HFFc6 (cell line): ENCODE measurements at regions not wholly inside any gene's neighbourhood (a gene's known extent, or its start where the extent isn't known, plus 50 kb on each side); places are given as distances from the start of the nearest gene placed in this dataset.

Experiments used
- DNase-seq: peaks from one replicate; pipeline ENCODE4 v3.0.0-alpha.2; 2018
- H3K27ac Mint-ChIP-seq: 2 replicates; pipeline ENCODE4 v1.8.0; 2020; ENCODE audit warnings: mild to moderate bottlenecking, mixed read lengths
- H3K27me3 Mint-ChIP-seq: 2 replicates; pipeline ENCODE4 v1.8.0; 2021; ENCODE audit warnings: mild to moderate bottlenecking, moderate library complexity, mixed read lengths; ENCODE audit not compliant: insufficient read depth
- H3K36me3 Mint-ChIP-seq: 2 replicates; pipeline ENCODE4 v1.8.0; 2021; ENCODE audit warnings: low read depth, mixed read lengths
- H3K4me1 Mint-ChIP-seq: 2 replicates; pipeline ENCODE4 v1.8.0; 2020; ENCODE audit warnings: low read depth, mixed read lengths
- H3K4me3 Mint-ChIP-seq: 2 replicates; pipeline ENCODE4 v1.8.0; 2020; ENCODE audit warnings: mild to moderate bottlenecking, moderate library complexity, mixed read lengths
- H3K9me3 Mint-ChIP-seq: 2 replicates; pipeline ENCODE4 v1.8.0; 2020; ENCODE audit warnings: mild to moderate bottlenecking, mixed read lengths
- TF ChIP-seq, protein P1 (sequence below): fragments of 200-600 bp; sonication (generic); IDR thresholded peaks from 2 replicates; pipeline ENCODE4 v1.5.0; 2021; ENCODE audit warnings: antibody characterized with exemption, mild to moderate bottlenecking

DNA sequence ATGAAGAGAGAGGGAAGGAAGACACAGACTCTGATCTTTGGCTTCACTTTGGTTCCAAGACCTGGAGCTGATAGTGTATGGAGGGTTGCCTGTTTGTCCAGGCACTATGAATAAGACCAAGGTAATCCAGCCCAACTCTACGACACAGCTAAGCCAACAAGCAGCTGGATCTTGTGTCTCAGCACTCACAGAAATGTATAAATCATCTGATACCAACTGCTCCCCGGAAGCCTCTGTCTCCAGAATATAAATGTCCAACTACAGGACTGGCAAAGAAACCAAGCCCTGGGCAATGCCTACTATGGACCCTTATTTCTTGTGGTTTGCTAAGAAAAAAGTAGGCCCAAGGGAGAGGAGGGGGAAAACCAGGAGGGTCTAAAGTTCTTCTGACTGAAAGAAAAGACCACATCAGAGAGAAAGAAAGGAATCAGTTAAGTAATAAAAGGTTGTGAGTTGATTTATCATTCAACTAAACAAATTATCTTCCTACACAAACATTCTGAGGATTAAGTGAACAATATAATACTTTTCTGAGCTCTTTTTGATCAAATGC, 204.0 kb downstream of the DAD1 start:
- no peaks in the 10 kb centered on the region for H3K36me3 Mint-ChIP-seq
- H3K9me3 Mint-ChIP-seq = no peaks in the 10 kb centered on the region
- H3K4me3 Mint-ChIP-seq = no peak overlapping the region
- no peak overlapping the region for H3K27ac Mint-ChIP-seq
- DNase-seq = no peak
- H3K27me3 Mint-ChIP-seq = peaks cover 52% of the 10 kb centered on the region
- TF ChIP-seq, protein P1, sequence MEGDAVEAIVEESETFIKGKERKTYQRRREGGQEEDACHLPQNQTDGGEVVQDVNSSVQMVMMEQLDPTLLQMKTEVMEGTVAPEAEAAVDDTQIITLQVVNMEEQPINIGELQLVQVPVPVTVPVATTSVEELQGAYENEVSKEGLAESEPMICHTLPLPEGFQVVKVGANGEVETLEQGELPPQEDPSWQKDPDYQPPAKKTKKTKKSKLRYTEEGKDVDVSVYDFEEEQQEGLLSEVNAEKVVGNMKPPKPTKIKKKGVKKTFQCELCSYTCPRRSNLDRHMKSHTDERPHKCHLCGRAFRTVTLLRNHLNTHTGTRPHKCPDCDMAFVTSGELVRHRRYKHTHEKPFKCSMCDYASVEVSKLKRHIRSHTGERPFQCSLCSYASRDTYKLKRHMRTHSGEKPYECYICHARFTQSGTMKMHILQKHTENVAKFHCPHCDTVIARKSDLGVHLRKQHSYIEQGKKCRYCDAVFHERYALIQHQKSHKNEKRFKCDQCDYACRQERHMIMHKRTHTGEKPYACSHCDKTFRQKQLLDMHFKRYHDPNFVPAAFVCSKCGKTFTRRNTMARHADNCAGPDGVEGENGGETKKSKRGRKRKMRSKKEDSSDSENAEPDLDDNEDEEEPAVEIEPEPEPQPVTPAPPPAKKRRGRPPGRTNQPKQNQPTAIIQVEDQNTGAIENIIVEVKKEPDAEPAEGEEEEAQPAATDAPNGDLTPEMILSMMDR = no peak
- peaks cover 32% of the 10 kb centered on the region for H3K4me1 Mint-ChIP-seq

DNA sequence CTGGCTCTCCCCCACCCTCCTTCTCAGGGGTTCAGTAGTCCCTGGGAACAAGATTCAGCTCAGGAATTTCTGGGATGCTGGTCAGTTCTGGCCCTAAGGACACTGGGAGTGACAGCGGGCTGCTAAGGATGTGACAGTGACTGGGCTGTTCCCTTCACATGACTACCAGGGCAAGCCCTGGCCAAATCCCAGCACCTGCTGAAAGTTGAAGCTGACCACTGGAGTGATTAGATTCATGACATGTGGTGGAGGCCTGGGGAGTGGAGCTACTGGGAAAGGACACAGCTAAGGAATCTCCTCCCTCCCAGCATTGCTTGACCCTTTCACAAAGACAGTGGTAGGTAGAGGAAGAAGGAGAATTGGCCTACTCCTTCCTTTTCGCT, 204.9 kb downstream of the DAD1 start:
- Mint-ChIP-seq H3K27ac (no peak overlapping the region), H3K9me3 (no peaks in the 10 kb centered on the region), H3K4me3 (no peak overlapping the region), H3K4me1 (peaks cover 37% of the 10 kb centered on the region), H3K27me3 (peaks cover 47% of the 10 kb centered on the region), H3K36me3 (no peaks in the 10 kb centered on the region)
- TF ChIP-seq, protein P1 = no peak
- no peak for DNase-seq

DNA sequence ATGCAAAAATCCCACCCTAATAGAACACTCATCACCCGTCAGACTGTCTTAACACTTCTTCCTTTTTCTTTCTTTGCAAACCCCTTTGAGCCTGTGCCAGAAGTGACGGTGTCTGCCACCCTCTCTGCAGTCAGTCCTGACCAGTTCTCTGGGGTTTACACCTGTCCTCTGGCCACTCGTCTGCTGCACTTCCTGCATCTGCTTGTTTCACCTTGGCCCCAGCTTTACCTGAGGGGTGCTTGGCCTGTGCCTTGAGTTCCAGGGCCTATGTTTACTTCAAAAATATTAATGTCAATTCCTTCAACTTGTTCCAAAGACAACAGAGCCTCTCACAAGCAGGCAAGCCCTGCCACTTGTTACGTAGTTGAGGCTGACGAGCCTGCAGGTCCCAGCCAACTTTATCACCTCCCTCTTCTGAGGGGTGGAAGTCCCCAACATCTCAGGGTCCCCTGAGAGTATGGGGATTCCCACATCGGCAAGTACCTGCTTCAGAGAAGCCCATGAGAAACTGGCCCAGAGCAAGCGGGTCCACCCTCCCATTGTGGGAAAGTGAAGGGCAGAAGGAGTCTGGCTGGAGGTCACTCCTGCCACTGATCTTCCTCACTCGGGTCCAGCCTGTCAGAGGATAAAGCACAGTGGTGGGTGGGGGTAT, 205.4 kb downstream of the DAD1 start:
- no peak overlapping the region for H3K27ac Mint-ChIP-seq
- no peaks in the 10 kb centered on the region for H3K36me3 Mint-ChIP-seq
- H3K4me1 Mint-ChIP-seq = peaks cover 34% of the 10 kb centered on the region
- TF ChIP-seq, protein P1 = no peak
- H3K27me3 Mint-ChIP-seq = peaks cover 45% of the 10 kb centered on the region
- DNase-seq = no peak
- no peaks in the 10 kb centered on the region for H3K9me3 Mint-ChIP-seq
- H3K4me3 Mint-ChIP-seq = no peak overlapping the region

DNA sequence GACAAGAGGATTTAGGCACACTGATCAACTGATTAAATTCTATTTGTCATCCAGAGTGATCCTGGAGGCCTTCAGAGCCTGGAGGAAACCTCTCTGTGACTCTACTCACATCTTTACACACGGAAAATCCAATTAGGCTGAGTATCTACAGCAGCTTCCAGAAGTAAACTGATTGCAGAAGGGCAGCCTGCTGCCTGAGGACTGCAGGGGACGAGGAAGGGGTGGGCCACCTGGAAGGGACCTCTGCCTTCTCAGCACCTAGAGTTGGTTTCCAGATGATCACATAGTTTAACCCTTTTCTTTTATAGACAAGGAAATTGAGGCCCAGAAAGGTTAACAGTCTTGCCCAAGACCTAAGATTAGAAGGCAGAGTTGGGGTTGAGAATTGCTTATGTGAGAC, 206.1 kb downstream of the DAD1 start:
- peaks cover 45% of the 10 kb centered on the region for H3K27me3 Mint-ChIP-seq
- H3K36me3 Mint-ChIP-seq = no peaks in the 10 kb centered on the region
- no peak overlapping the region for H3K4me3 Mint-ChIP-seq
- H3K27ac Mint-ChIP-seq = no peak overlapping the region
- peaks cover 30% of the 10 kb centered on the region for H3K4me1 Mint-ChIP-seq
- TF ChIP-seq, protein P1 = no peak
- H3K9me3 Mint-ChIP-seq = no peaks in the 10 kb centered on the region
- no peak for DNase-seq

DNA sequence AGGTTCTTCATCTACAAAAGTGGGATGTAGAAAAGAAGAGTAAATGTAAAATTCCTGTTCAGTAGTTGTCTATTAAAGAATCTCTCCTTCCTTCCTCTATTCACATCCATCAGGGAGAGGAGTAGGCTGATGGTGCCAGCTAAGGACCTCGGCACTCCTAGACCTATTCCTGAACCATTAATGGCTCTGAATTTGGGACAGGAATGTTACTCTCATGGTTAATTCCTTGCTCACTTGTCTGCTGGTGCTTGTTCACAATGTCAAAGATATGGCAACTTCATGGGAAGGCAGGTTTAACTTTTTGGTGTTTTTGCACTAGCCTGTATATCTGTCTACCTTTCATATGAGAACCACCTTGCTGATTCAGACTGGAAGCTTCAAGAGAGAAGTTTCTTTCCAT, 206.6 kb downstream of the DAD1 start:
- Mint-ChIP-seq H3K4me3 (no peak overlapping the region), H3K36me3 (no peaks in the 10 kb centered on the region)

More for the DNA sequence above, 206.6 kb downstream of the DAD1 start:
- Mint-ChIP-seq H3K27ac (no peak overlapping the region), H3K9me3 (no peaks in the 10 kb centered on the region), H3K4me1 (peaks cover 24% of the 10 kb centered on the region), H3K27me3 (peaks cover 41% of the 10 kb centered on the region)
- TF ChIP-seq, protein P1 = no peak
- no peak for DNase-seq
